ENCODE measurements at regions not wholly inside any gene's neighbourhood (a gene's known extent, or its start where the extent isn't known, plus 50 kb on each side); places are given as distances from the start of the nearest gene placed in this dataset.

DNA sequence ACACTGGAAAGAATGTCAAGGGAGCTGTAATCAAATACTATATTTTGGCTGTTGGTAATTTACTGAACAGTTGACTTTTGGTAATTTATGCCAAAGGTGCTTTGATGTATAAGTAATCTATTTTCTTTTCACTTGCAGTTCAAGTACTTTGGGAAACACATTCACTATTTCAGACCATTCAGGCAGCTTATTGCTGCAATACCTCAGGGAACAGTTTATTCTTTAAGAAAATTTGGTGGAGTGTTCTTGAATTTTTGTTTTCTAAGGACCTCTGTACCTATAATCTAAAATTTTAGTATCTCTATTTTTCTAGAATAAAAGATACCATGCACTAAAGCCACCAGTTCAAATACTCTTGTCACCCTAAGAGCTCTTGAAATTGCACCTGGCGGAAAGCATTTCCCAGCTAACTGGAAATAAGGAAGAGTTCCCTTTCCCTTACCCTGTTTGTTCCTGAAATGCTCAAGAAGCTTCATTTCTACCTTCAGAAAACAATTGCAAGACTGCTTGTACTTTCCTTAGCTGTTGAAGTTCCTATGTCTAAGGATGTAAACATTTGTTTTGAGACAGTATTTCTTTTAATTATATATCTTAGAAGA is 633.5 kb upstream of the FAT1 start:
- Histone ChIP-seq H3K4me3 (ENCODE audit: insufficient read depth, low read depth, low read length) (no peak overlapping the region), H2BK5ac (ENCODE audit: low read depth, low read length, poor library complexity, severe bottlenecking) (no peak overlapping the region), H3K14ac (replicated peaks; ENCODE audit: low read depth, low read length) (no peak overlapping the region), H3K27me3 (ENCODE audit: control insufficient read depth, insufficient read depth, low read length) (no peaks in the 10 kb centered on the region), H3K9me3 (ENCODE audit: control insufficient read depth, insufficient read depth, low read length) (no peaks in the 10 kb centered on the region), H3K9ac (ENCODE audit: low read depth, low read length) (no peak overlapping the region), H4K91ac (ENCODE audit: insufficient read depth, low read depth, low read length) (no peak overlapping the region), H2BK15ac (ENCODE audit: low read depth, low read length) (no peak overlapping the region), H3K18ac (ENCODE audit: low read depth, low read length) (no peak overlapping the region), H2BK20ac (ENCODE audit: low read depth, low read length) (no peak overlapping the region), H4K20me1 (ENCODE audit: insufficient read depth, low read length) (no peaks in the 10 kb centered on the region), H4K8ac (ENCODE audit: low read depth in 2 of 2, low read length in 2 of 2) (no peak overlapping the region), H3K9me1 (ENCODE audit: insufficient read depth, low read length) (no peaks in the 10 kb centered on the region), H3K4me2 (ENCODE audit: low read depth, low read length) (no peak overlapping the region), H2AFZ (replicated peaks; ENCODE audit: low read length, poor library complexity) (no peak overlapping the region), H3K4ac (ENCODE audit: low read depth, low read length) (no peak overlapping the region), H2BK120ac (ENCODE audit: low read depth, low read length) (no peak overlapping the region), H3K79me1 (ENCODE audit: low read depth in 1 of 2, low read length in 2 of 2) (no peaks in the 10 kb centered on the region), H4K5ac (ENCODE audit: low read depth, low read length) (no peak overlapping the region), H3K4me1 (ENCODE audit: control insufficient read depth, insufficient read depth, low read length) (no peaks in the 10 kb centered on the region), H3K23ac (ENCODE audit: low read depth, low read length) (no peak overlapping the region), H2AK9ac (replicated peaks; ENCODE audit: low read depth, low read length, poor library complexity) (no peak overlapping the region), H3K27ac (ENCODE audit: insufficient read depth, low read length) (no peak overlapping the region), H3K56ac (ENCODE audit: extremely low read depth, insufficient read depth, low read length) (no peak overlapping the region), H2AK5ac (ENCODE audit: low read depth, low read length) (no peak overlapping the region), H3K36me3 (ENCODE audit: control insufficient read depth, insufficient read depth, low read length) (no peaks in the 10 kb centered on the region)
- no CpG with 5 or more reads among the region's 1 CpG for WGBS, 2 experiments (ENCODE audit: extremely low coverage in 2 of 2, insufficient read length in 1 of 2)
- intact Hi-C loops (cut with micrococcal nuclease) (no loop called here), in situ Hi-C loops (cut with MboI; ENCODE audit: low sequenced_read_pairs) (no loop called here), dilution Hi-C loops (cut with HindIII; ENCODE audit: low sequenced_read_pairs, unreplicated experiment) (no loop called here)
- DNase-seq (no peak), ATAC-seq (ENCODE audit: low read depth) (no peak)
- ChIA-PET POLR2A (ENCODE audit: unreplicated experiment) (no interaction called here), CTCF (interaction anchor here (0.6 kb wide), 2 partner anchors 10 to 74 kb away, joined by 3 read pairs; no protein-coding TSS in a partner anchor)
- no TSS peak for BruUV-seq (replicated peaks)
- TF ChIP-seq, protein P1, sequence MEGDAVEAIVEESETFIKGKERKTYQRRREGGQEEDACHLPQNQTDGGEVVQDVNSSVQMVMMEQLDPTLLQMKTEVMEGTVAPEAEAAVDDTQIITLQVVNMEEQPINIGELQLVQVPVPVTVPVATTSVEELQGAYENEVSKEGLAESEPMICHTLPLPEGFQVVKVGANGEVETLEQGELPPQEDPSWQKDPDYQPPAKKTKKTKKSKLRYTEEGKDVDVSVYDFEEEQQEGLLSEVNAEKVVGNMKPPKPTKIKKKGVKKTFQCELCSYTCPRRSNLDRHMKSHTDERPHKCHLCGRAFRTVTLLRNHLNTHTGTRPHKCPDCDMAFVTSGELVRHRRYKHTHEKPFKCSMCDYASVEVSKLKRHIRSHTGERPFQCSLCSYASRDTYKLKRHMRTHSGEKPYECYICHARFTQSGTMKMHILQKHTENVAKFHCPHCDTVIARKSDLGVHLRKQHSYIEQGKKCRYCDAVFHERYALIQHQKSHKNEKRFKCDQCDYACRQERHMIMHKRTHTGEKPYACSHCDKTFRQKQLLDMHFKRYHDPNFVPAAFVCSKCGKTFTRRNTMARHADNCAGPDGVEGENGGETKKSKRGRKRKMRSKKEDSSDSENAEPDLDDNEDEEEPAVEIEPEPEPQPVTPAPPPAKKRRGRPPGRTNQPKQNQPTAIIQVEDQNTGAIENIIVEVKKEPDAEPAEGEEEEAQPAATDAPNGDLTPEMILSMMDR (conservative IDR thresholded peaks at IDR 0.05; ENCODE audit: low read depth, low read length): no peak
- TF ChIP-seq RCOR1 (IDR thresholded peaks at IDR 0.05; ENCODE audit: insufficient replicate concordance, low read length) (no peak), NFE2L2 (IDR thresholded peaks at IDR 0.05; ENCODE audit: low read depth, low read length) (no peak), FOS (IDR thresholded peaks at IDR 0.05; ENCODE audit: low read depth, low read length) (no peak), SMC3 (IDR thresholded peaks at IDR 0.05; ENCODE audit: low read depth, low read length) (no peak)
- TF ChIP-seq, protein P2, sequence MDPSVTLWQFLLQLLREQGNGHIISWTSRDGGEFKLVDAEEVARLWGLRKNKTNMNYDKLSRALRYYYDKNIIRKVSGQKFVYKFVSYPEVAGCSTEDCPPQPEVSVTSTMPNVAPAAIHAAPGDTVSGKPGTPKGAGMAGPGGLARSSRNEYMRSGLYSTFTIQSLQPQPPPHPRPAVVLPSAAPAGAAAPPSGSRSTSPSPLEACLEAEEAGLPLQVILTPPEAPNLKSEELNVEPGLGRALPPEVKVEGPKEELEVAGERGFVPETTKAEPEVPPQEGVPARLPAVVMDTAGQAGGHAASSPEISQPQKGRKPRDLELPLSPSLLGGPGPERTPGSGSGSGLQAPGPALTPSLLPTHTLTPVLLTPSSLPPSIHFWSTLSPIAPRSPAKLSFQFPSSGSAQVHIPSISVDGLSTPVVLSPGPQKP (IDR thresholded peaks at IDR 0.05; ENCODE audit: borderline replicate concordance, low read depth, low read length): no peak
